DOHH2 (cell line): ENCODE measurements at regions not wholly inside any gene's neighbourhood (a gene's known extent, or its start where the extent isn't known, plus 50 kb on each side); places are given as distances from the start of the nearest gene placed in this dataset.

Experiments used
- H3F3A ChIP-seq: fragments of 200-600 bp; sonication (generic), shearing (Covaris generic); 2 replicates; pipeline ENCODE4 v1.6.0; 2016; ENCODE audit warnings: antibody characterized with exemption, mild to moderate bottlenecking; ENCODE audit not compliant: control insufficient read depth, insufficient read depth
- H3K27ac ChIP-seq: fragments of 200-600 bp; sonication (generic); 2 replicates; pipeline ENCODE4 v1.5.1; 2014; ENCODE audit warnings: low read depth, mild to moderate bottlenecking, low read length, moderate library complexity
- H3K27me3 ChIP-seq: fragments of 200-600 bp; sonication (generic); 2 replicates; pipeline ENCODE4 v1.6.1; 2014; ENCODE audit warnings: mild to moderate bottlenecking, low read length, mixed read lengths; ENCODE audit not compliant: control insufficient read depth
- H3K36me3 ChIP-seq: fragments of 200-600 bp; sonication (generic); 2 replicates; pipeline ENCODE4 v1.6.1; 2014; ENCODE audit warnings: mild to moderate bottlenecking, low read length, moderate library complexity, mixed read lengths; ENCODE audit not compliant: control insufficient read depth
- H3K4me1 ChIP-seq: fragments of 200-600 bp; sonication (generic); 2 replicates; pipeline ENCODE4 v1.6.1; 2014; ENCODE audit warnings: mild to moderate bottlenecking, low read length, mixed read lengths; ENCODE audit not compliant: control insufficient read depth
- H3K4me2 ChIP-seq: fragments of 200-600 bp; sonication (generic); 2 replicates; pipeline ENCODE4 v1.6.0; 2014; ENCODE audit warnings: mild to moderate bottlenecking, low read length, moderate library complexity
- H3K4me3 ChIP-seq: fragments of 200-600 bp; sonication (generic); 2 replicates; pipeline ENCODE4 v1.5.1; 2014; ENCODE audit warnings: mild to moderate bottlenecking, low read length, mixed read lengths
- H3K79me2 ChIP-seq: fragments of 200-600 bp; sonication (generic); 2 replicates; pipeline ENCODE4 v1.6.1; 2014; ENCODE audit warnings: mild to moderate bottlenecking, low read length, mixed read lengths; ENCODE audit not compliant: control insufficient read depth
- H3K9me2 ChIP-seq: fragments of 200-600 bp; sonication (generic); replicated peaks from 2 replicates; pipeline ENCODE4 v1.6.1; 2014; ENCODE audit warnings: mild to moderate bottlenecking, low read length, mixed read lengths; ENCODE audit not compliant: control insufficient read depth
- H3K9me3 ChIP-seq: fragments of 200-600 bp; sonication (generic); 2 replicates; pipeline ENCODE4 v1.6.1; 2014; ENCODE audit warnings: antibody characterized with exemption, low read length, mixed read lengths; ENCODE audit not compliant: control insufficient read depth, insufficient read depth
- H4K20me1 ChIP-seq: fragments of 200-600 bp; sonication (generic); 2 replicates; pipeline ENCODE4 v1.6.0; 2014; ENCODE audit warnings: low read depth, mild to moderate bottlenecking, antibody characterized with exemption, low read length, moderate library complexity; ENCODE audit not compliant: control insufficient read depth, insufficient read depth
- EZH2phosphoT487 ChIP-seq: fragments of 200-600 bp; sonication (generic); IDR thresholded peaks from 2 replicates; pipeline ENCODE4 v1.6.1; 2017; ENCODE audit warnings: borderline replicate concordance, mild to moderate bottlenecking, antibody characterized with exemption, low read length, moderate library complexity, mixed read lengths
- TF ChIP-seq, protein P1 (sequence below): fragments of 200-600 bp; sonication (generic); IDR thresholded peaks from one replicate; pipeline ENCODE4 v1.5.1; 2014; ENCODE audit warnings: antibody characterized with exemption, mild to moderate bottlenecking, low read depth, low read length; ENCODE audit not compliant: poor library complexity, severe bottlenecking

DNA sequence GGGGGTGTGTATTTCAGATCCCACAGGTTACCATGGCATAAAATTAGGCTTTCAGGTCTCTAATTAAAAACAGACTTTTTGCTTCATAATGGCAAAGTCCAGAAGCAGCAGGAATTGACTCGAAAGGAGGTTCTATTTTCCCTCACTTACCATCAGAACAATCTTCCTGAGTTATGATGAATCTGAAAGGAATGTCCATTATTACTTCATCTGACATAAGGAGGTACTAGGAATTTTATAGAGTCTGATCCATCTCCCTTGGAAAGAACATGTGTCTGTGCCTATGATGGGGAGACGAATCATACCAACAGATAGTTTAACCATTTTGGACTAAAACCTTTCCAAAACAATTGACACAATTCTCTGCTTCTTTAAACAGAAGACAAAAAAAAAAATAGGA is 206.3 kb upstream of the FGF13 start:
- H3K9me2 ChIP-seq: no peaks in the 10 kb centered on the region
- no peak overlapping the region for H3K27ac ChIP-seq
- H3K27me3 ChIP-seq: no peaks in the 10 kb centered on the region
- H3K9me3 ChIP-seq: no peaks in the 10 kb centered on the region
- no peaks in the 10 kb centered on the region for H4K20me1 ChIP-seq
- H3K4me1 ChIP-seq: no peaks in the 10 kb centered on the region
- TF ChIP-seq, protein P1, sequence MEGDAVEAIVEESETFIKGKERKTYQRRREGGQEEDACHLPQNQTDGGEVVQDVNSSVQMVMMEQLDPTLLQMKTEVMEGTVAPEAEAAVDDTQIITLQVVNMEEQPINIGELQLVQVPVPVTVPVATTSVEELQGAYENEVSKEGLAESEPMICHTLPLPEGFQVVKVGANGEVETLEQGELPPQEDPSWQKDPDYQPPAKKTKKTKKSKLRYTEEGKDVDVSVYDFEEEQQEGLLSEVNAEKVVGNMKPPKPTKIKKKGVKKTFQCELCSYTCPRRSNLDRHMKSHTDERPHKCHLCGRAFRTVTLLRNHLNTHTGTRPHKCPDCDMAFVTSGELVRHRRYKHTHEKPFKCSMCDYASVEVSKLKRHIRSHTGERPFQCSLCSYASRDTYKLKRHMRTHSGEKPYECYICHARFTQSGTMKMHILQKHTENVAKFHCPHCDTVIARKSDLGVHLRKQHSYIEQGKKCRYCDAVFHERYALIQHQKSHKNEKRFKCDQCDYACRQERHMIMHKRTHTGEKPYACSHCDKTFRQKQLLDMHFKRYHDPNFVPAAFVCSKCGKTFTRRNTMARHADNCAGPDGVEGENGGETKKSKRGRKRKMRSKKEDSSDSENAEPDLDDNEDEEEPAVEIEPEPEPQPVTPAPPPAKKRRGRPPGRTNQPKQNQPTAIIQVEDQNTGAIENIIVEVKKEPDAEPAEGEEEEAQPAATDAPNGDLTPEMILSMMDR: no peak
- TF ChIP-seq EZH2phosphoT487: no peak
- H3K36me3 ChIP-seq: no peaks in the 10 kb centered on the region
- H3K79me2 ChIP-seq: no peaks in the 10 kb centered on the region
- no peaks in the 10 kb centered on the region for H3F3A ChIP-seq
- no peak overlapping the region for H3K4me2 ChIP-seq
- no peak overlapping the region for H3K4me3 ChIP-seq

DNA sequence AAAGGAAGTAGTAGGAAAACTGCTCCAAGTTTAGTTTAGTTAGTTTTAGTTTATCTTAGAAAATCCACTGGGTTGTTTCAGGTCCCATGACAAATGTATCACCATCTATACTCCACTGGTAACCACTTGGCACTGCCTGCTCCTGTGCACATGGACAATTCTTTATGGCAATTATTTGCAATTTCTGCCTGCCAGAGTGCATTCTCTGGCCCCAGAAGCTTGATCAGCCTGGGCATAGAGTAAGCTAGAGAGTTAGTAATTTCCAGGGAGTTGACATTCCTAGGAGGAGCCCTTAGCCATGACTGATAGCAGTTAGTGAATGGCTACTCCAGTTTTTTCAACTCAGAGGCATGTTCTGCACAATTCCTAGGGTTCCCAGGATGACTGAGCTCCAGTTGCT is 203.2 kb upstream of the FGF13 start:
- Histone ChIP-seq H3K9me3 (no peaks in the 10 kb centered on the region), H3K27ac (no peak overlapping the region), H3K4me1 (no peaks in the 10 kb centered on the region), H3K36me3 (no peaks in the 10 kb centered on the region), H3F3A (no peaks in the 10 kb centered on the region), H3K9me2 (no peaks in the 10 kb centered on the region), H3K27me3 (no peaks in the 10 kb centered on the region), H3K4me3 (no peak overlapping the region), H3K4me2 (no peak overlapping the region), H3K79me2 (no peaks in the 10 kb centered on the region), H4K20me1 (no peaks in the 10 kb centered on the region)
- TF ChIP-seq, protein P1: no peak
- TF ChIP-seq EZH2phosphoT487: no peak

DNA sequence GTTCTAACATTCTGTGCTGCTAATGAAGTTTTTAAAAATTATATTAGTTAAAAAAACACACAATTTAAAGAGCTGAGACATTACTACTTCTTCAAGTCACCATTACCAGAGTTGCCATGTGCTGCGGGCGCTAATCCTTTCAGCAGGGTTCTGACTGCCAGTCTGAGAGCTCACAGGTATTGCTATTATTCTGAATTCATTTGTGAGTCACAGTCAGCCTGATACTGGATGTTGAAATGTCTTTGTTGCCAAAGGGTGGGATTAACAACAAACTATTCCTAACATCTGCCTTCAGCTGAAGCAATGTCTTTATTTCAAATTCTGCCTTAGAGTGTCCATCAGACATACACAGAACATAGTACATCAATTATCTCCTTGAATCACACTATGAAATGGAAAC is 197.1 kb upstream of the FGF13 start:
- H3K4me1 ChIP-seq: no peaks in the 10 kb centered on the region
- no peak for TF ChIP-seq EZH2phosphoT487
- TF ChIP-seq, protein P1: no peak
- H3K4me3 ChIP-seq: no peak overlapping the region
- H3K9me2 ChIP-seq: no peaks in the 10 kb centered on the region
- H3F3A ChIP-seq: no peaks in the 10 kb centered on the region
- no peaks in the 10 kb centered on the region for H3K79me2 ChIP-seq
- no peaks in the 10 kb centered on the region for H3K36me3 ChIP-seq
- no peaks in the 10 kb centered on the region for H3K27me3 ChIP-seq
- no peaks in the 10 kb centered on the region for H4K20me1 ChIP-seq
- no peak overlapping the region for H3K4me2 ChIP-seq
- H3K9me3 ChIP-seq: no peaks in the 10 kb centered on the region
- no peak overlapping the region for H3K27ac ChIP-seq
